DND-41 (cell line): ENCODE measurements at regions not wholly inside any gene's neighbourhood (a gene's known extent, or its start where the extent isn't known, plus 50 kb on each side); places are given as distances from the start of the nearest gene placed in this dataset.

Source experiments
- ATAC-seq: fragments of 200-7000 bp; cut with Tn5 transposase; 3 replicates; pipeline ENCODE4 v1.9.1; 2021; ENCODE audit warnings: low read depth; ENCODE audit not compliant: insufficient read depth
- DNase-seq: peaks from one replicate; pipeline ENCODE4 v3.0.0-alpha.2; 2020
- H2AFZ ChIP-seq: 2 replicates; pipeline ENCODE4 v1.6.0; 2012; ENCODE audit warnings: low read depth, low read length
- H3K27ac ChIP-seq: 2 replicates; pipeline ENCODE4 v1.5.1; 2012; ENCODE audit warnings: low read length, inconsistent platforms
- H3K27me3 ChIP-seq: fragments of 200-600 bp; sonication (generic); 2 replicates; pipeline ENCODE4 v1.6.0; 2012; ENCODE audit warnings: low read length, mild to moderate bottlenecking, inconsistent platforms; ENCODE audit not compliant: insufficient read depth, poor library complexity
- H3K36me3 ChIP-seq: 2 replicates; pipeline ENCODE4 v1.5.1; 2012; ENCODE audit warnings: low read length, inconsistent platforms; ENCODE audit not compliant: insufficient read depth
- H3K4me1 ChIP-seq: 2 replicates; pipeline ENCODE4 v1.5.1; 2012; ENCODE audit warnings: mild to moderate bottlenecking, low read length; ENCODE audit not compliant: insufficient read depth
- H3K4me2 ChIP-seq: 2 replicates; pipeline ENCODE4 v1.6.0; 2012; ENCODE audit warnings: mild to moderate bottlenecking, moderate library complexity, low read length, inconsistent platforms; ENCODE audit not compliant: insufficient read depth
- H3K4me3 ChIP-seq, 2 experiments: fragments of 200-600 bp in 1 of 2; shearing (Covaris generic) in 1 of 2; 2 replicates each; pipeline ENCODE4 v1.5.1; 2012 to 2016; ENCODE audit warnings: inconsistent platforms in 2 of 2, low read length in 2 of 2, mild to moderate bottlenecking in 2 of 2, low read depth in 1 of 2, moderate library complexity in 1 of 2
- H3K79me2 ChIP-seq: 2 replicates; pipeline ENCODE4 v1.6.0; 2012; ENCODE audit warnings: low read length, inconsistent platforms; ENCODE audit not compliant: insufficient read depth
- H3K9ac ChIP-seq: 2 replicates; pipeline ENCODE4 v1.6.0; 2012; ENCODE audit warnings: low read depth, mild to moderate bottlenecking, inconsistent platforms, low read length, moderate library complexity
- H3K9me3 ChIP-seq: 2 replicates; pipeline ENCODE4 v1.5.1; 2012; ENCODE audit warnings: low read length, moderate library complexity, mild to moderate bottlenecking, inconsistent platforms; ENCODE audit not compliant: insufficient read depth, severe bottlenecking
- H4K20me1 ChIP-seq: 2 replicates; pipeline ENCODE4 v1.6.0; 2012; ENCODE audit warnings: low read length; ENCODE audit not compliant: insufficient read depth
- CTCF ChIP-seq: IDR thresholded peaks from 2 replicates; pipeline ENCODE4 v1.5.1; 2012; ENCODE audit warnings: borderline replicate concordance, low read length, moderate library complexity, mild to moderate bottlenecking; ENCODE audit not compliant: poor library complexity, severe bottlenecking; ENCODE audit errors: extremely low read depth
- EZH2 ChIP-seq: IDR thresholded peaks from 3 replicates; pipeline ENCODE4 v1.6.1; 2012; ENCODE audit warnings: borderline replicate concordance, low read depth, mild to moderate bottlenecking, moderate library complexity, low read length, inconsistent platforms; ENCODE audit not compliant: severe bottlenecking

- Histone ChIP-seq H3K79me2 (no peaks in the 10 kb centered on the region), H3K9me3 (no peaks in the 10 kb centered on the region), H3K27me3 (no peaks in the 10 kb centered on the region), H3K9ac (no peak overlapping the region), H3K36me3 (no peaks in the 10 kb centered on the region), H2AFZ (no peak overlapping the region), H3K4me3 (no peak overlapping the region), H3K4me1 (no peaks in the 10 kb centered on the region), H4K20me1 (no peaks in the 10 kb centered on the region), H3K27ac (no peak overlapping the region), H3K4me2 (no peak overlapping the region)
- TF ChIP-seq CTCF (no peak), EZH2 (no peak)
- DNase-seq, result no peak
- ATAC-seq, result no peak
Observed at GRCh38 chr4:187227907-187228704, 504.4 kb upstream of the FAT1 start.

GRCh38 chr4:187232196-187232595, 508.5 kb upstream of the FAT1 start:
- H3K4me2 ChIP-seq, result no peak overlapping the region
- ATAC-seq (no peak), DNase-seq (no peak)
- no peak overlapping the region for H3K9ac ChIP-seq
- no peaks in the 10 kb centered on the region for H3K9me3 ChIP-seq
- H3K4me1 ChIP-seq, result no peaks in the 10 kb centered on the region
- H2AFZ ChIP-seq, result no peak overlapping the region
- H3K36me3 ChIP-seq, result no peaks in the 10 kb centered on the region
- no peaks in the 10 kb centered on the region for H3K27me3 ChIP-seq
- no peaks in the 10 kb centered on the region for H3K79me2 ChIP-seq
- no peak for TF ChIP-seq EZH2
- TF ChIP-seq CTCF, result no peak
- no peak overlapping the region for H3K4me3 ChIP-seq
- no peaks in the 10 kb centered on the region for H4K20me1 ChIP-seq
- no peak overlapping the region for H3K27ac ChIP-seq

- H3K9me3 ChIP-seq, result no peaks in the 10 kb centered on the region
- no peak for ATAC-seq
- TF ChIP-seq CTCF (no peak), EZH2 (no peak)
Observed at GRCh38 chr4:187232796-187233195, 509.1 kb upstream of the FAT1 start.

More at GRCh38 chr4:187232796-187233195, 509.1 kb upstream of the FAT1 start:
- H3K36me3 ChIP-seq, result no peaks in the 10 kb centered on the region
- no peak overlapping the region for H2AFZ ChIP-seq
- H3K4me1 ChIP-seq, result no peaks in the 10 kb centered on the region
- no peak for DNase-seq
- no peak overlapping the region for H3K4me2 ChIP-seq
- no peak overlapping the region for H3K4me3 ChIP-seq
- no peak overlapping the region for H3K9ac ChIP-seq
- no peaks in the 10 kb centered on the region for H4K20me1 ChIP-seq
- H3K27ac ChIP-seq, result no peak overlapping the region
- H3K79me2 ChIP-seq, result no peaks in the 10 kb centered on the region
- H3K27me3 ChIP-seq, result no peaks in the 10 kb centered on the region
